Body of pancreas (tissue), 4 donors: ENCODE measurements at regions not wholly inside any gene's neighbourhood (a gene's known extent, or its start where the extent isn't known, plus 50 kb on each side); places are given as distances from the start of the nearest gene placed in this dataset.

Experiments used
- ATAC-seq: fragments of 150-250 bp; one replicate; pipeline ENCODE4 v1.9.1; 2016
- DNase-seq, 4 donors: peaks; one replicate each; pipeline ENCODE4 v3.0.0-alpha.2; 2019
- H3K27ac ChIP-seq, 4 donors: fragments of 200-600 bp; sonication (generic); 1 replicate in 3 of 4; 2 replicates in 1 of 4; pipeline versions ENCODE4 v1.5.1 to v1.6.1; 2016 to 2019; ENCODE audit warnings: mild to moderate bottlenecking in 1 of 4, mixed read lengths in 1 of 4, moderate library complexity in 1 of 4
- H3K27me3 ChIP-seq, 2 donors: fragments of 200-600 bp; sonication (generic); one replicate each; pipeline ENCODE4 v1.6.0; 2016; ENCODE audit warnings: mild to moderate bottlenecking in 1 of 2
- H3K36me3 ChIP-seq, 2 donors: fragments of 200-600 bp; sonication (generic); replicated peaks in 1 of 2; 2 replicates each; pipeline ENCODE4 v1.5.1; 2016; ENCODE audit warnings: low read depth in 2 of 2; ENCODE audit not compliant: insufficient read depth in 1 of 2
- H3K4me1 ChIP-seq: fragments of 200-600 bp; sonication (generic); one replicate; pipeline ENCODE4 v1.6.0; 2016
- H3K4me3 ChIP-seq, 2 donors: fragments of 200-600 bp; sonication (generic); 1 replicate in 1 of 2; 2 replicates in 1 of 2; pipeline ENCODE4 v1.5.1; 2016 to 2019
- H3K9me3 ChIP-seq, 3 donors: fragments of 200-600 bp; sonication (generic); 1 replicate in 2 of 3; 2 replicates in 1 of 3; pipeline ENCODE4 v1.5.1; 2016
- CTCF ChIP-seq, 7 experiments: fragments of 450-650 bp in 4 of 7; fragments of 200-600 bp in 3 of 7; sonication (generic) in 3 of 7; IDR thresholded peaks; one replicate each; pipeline ENCODE4 v1.5.1; 2016 to 2019; ENCODE audit warnings: antibody characterized with exemption in 7 of 7
- POLR2A ChIP-seq, 3 donors: fragments of 450-650 bp; IDR thresholded peaks; one replicate each; pipeline ENCODE4 v1.6.1; 2016; ENCODE audit warnings: antibody characterized with exemption in 3 of 3, mild to moderate bottlenecking in 2 of 3
- WGBS, 2 donors: methylation state at CpG; one replicate each; pipeline ENCODE4 v1.1.5; 2017; 5-methylcytosine and 5-hydroxymethylcytosine counted together
- intact Hi-C: fragments of 100-400 bp; cut with DNase I; formaldehyde crosslinking; loops from one replicate; pipeline ENCODE4 v1.15.1; 2023

- H3K36me3 ChIP-seq, result no peaks in the 10 kb centered on the region
- WGBS, 2 donors, result 74 to 77% methylated on average over 10 to 11 of the region's 11 CpGs
- DNase-seq (no peak), ATAC-seq (no peak)
- intact Hi-C loops, result no loop called here
- H3K9me3 ChIP-seq, result no peaks in the 10 kb centered on the region
- H3K4me3 ChIP-seq, result no peak overlapping the region
- TF ChIP-seq POLR2A (IDR thresholded peaks at IDR 0.05), result no peak
- no peak for TF ChIP-seq CTCF (IDR thresholded peaks at IDR 0.05)
- H3K27ac ChIP-seq, result no peak overlapping the region
- no peaks in the 10 kb centered on the region for H3K27me3 ChIP-seq
- H3K4me1 ChIP-seq, result no peaks in the 10 kb centered on the region
Measured at GRCh38 chr22:48682504-48682903, 1145.2 kb downstream of the BRD1 start.

GRCh38 chr22:48680601-48681000, 1147.1 kb downstream of the BRD1 start:
- intact Hi-C loops, result no loop called here
- H3K4me1 ChIP-seq, result no peaks in the 10 kb centered on the region
- no peak for TF ChIP-seq POLR2A (IDR thresholded peaks at IDR 0.05)
- no peak for TF ChIP-seq CTCF (IDR thresholded peaks at IDR 0.05)
- no peaks in the 10 kb centered on the region for H3K36me3 ChIP-seq
- DNase-seq, result no peak
- H3K27ac ChIP-seq, result no peak overlapping the region
- H3K4me3 ChIP-seq, result no peak overlapping the region
- H3K9me3 ChIP-seq, result no peaks in the 10 kb centered on the region
- no peak for ATAC-seq
- no peaks in the 10 kb centered on the region for H3K27me3 ChIP-seq
- WGBS, 2 donors, result 29 to 52% methylated on average over 1 to 4 of the region's 11 CpGs

- no peak overlapping the region for H3K4me3 ChIP-seq
- ATAC-seq (no peak), DNase-seq (no peak)
- WGBS, 2 donors, result 66 to 70% methylated on average over 17 to 27 of the region's 28 CpGs
- H3K27ac ChIP-seq, result no peak overlapping the region
- H3K27me3 ChIP-seq, result no peaks in the 10 kb centered on the region
- intact Hi-C loops, result no loop called here
- H3K9me3 ChIP-seq, result no peaks in the 10 kb centered on the region
- TF ChIP-seq POLR2A (IDR thresholded peaks at IDR 0.05) (no peak), CTCF (IDR thresholded peaks at IDR 0.05) (no peak)
- no peaks in the 10 kb centered on the region for H3K4me1 ChIP-seq
- H3K36me3 ChIP-seq, result no peaks in the 10 kb centered on the region
Measured at GRCh38 chr22:48679656-48680555, 1147.8 kb downstream of the BRD1 start.

GRCh38 chr22:48678171-48679135, 1149.2 kb downstream of the BRD1 start:
- no peak for DNase-seq
- no peak for TF ChIP-seq CTCF (IDR thresholded peaks at IDR 0.05)
- TF ChIP-seq POLR2A (IDR thresholded peaks at IDR 0.05), result no peak

More at GRCh38 chr22:48678171-48679135, 1149.2 kb downstream of the BRD1 start:
- intact Hi-C loops, result no loop called here
- no peak for ATAC-seq
- Histone ChIP-seq H3K36me3 (no peaks in the 10 kb centered on the region), H3K27ac (no peak overlapping the region), H3K27me3 (no peaks in the 10 kb centered on the region), H3K4me1 (no peaks in the 10 kb centered on the region), H3K9me3 (no peaks in the 10 kb centered on the region), H3K4me3 (no peak overlapping the region)
- 68 to 72% methylated on average over 37 to 38 of the region's 38 CpGs for WGBS, 2 donors
